ENCODE measurements at regions not wholly inside any gene's neighbourhood (a gene's known extent, or its start where the extent isn't known, plus 50 kb on each side); places are given as distances from the start of the nearest gene placed in this dataset.

GRCh38 chr2:65565681-65566080 lies 133.3 kb upstream of the SPRED2 start:
- Histone ChIP-seq H3K27me3 (ENCODE audit: insufficient read depth, low read length, poor library complexity) (no peaks in the 10 kb centered on the region), H3K4ac (ENCODE audit: low read depth, low read length) (no peak overlapping the region), H3K23ac (ENCODE audit: low read length) (no peak overlapping the region), H2BK120ac (ENCODE audit: low read depth, low read length) (no peak overlapping the region), H3K4me1 (ENCODE audit: control insufficient read depth, low read depth, low read length) (peaks cover 3% of the 10 kb centered on the region), H2BK5ac (ENCODE audit: low read length) (no peak overlapping the region), H4K8ac (ENCODE audit: low read depth, low read length) (no peak overlapping the region), H3K18ac (ENCODE audit: low read length) (no peak overlapping the region), H2BK15ac (replicated peaks; ENCODE audit: low read depth) (no peak overlapping the region), H3K56ac (ENCODE audit: low read length) (peak overlapping the region; percentile 57), H3K79me1 (ENCODE audit: low read length) (no peaks in the 10 kb centered on the region), H3K4me2 (ENCODE audit: low read length) (no peak overlapping the region), H3K4me3 (ENCODE audit: low read length) (no peak overlapping the region), H3K36me3 (ENCODE audit: control insufficient read depth, insufficient read depth, low read length) (no peaks in the 10 kb centered on the region), H3K79me2 (ENCODE audit: control insufficient read depth, insufficient read depth, low read length) (no peaks in the 10 kb centered on the region), H2AK5ac (ENCODE audit: low read length) (no peak overlapping the region), H4K5ac (ENCODE audit: low read length) (no peak overlapping the region), H3K9ac (ENCODE audit: low read length) (no peak overlapping the region), H3K27ac (ENCODE audit: low read depth, low read length) (no peak overlapping the region)
- WGBS (ENCODE audit: extremely low coverage, insufficient coverage, low lambda C conversion rate) = no CpG with 5 or more reads among the region's 8 CpGs
- DNase-seq = no peak

- Histone ChIP-seq H3K36me3 (ENCODE audit: control insufficient read depth, insufficient read depth, low read length) (no peaks in the 10 kb centered on the region), H3K18ac (ENCODE audit: low read length) (no peak overlapping the region)
- no peak for DNase-seq
Measured at GRCh38 chr2:65564299-65564698, 131.9 kb upstream of the SPRED2 start.

GRCh38 chr2:65562890-65563289 lies 130.5 kb upstream of the SPRED2 start:
- Histone ChIP-seq H3K9ac (ENCODE audit: low read length) (no peak overlapping the region), H2BK120ac (ENCODE audit: low read depth, low read length) (no peak overlapping the region), H3K4me2 (ENCODE audit: low read length) (no peak overlapping the region), H2BK15ac (replicated peaks; ENCODE audit: low read depth) (no peak overlapping the region), H2BK5ac (ENCODE audit: low read length) (no peak overlapping the region), H3K79me2 (ENCODE audit: control insufficient read depth, insufficient read depth, low read length) (no peaks in the 10 kb centered on the region), H3K4ac (ENCODE audit: low read depth, low read length) (no peak overlapping the region), H3K4me1 (ENCODE audit: control insufficient read depth, low read depth, low read length) (peaks cover 9% of the 10 kb centered on the region), H3K18ac (ENCODE audit: low read length) (no peak overlapping the region), H3K4me3 (ENCODE audit: low read length) (no peak overlapping the region), H3K27ac (ENCODE audit: low read depth, low read length) (no peak overlapping the region), H3K36me3 (ENCODE audit: control insufficient read depth, insufficient read depth, low read length) (no peaks in the 10 kb centered on the region), H4K5ac (ENCODE audit: low read length) (no peak overlapping the region), H3K27me3 (ENCODE audit: insufficient read depth, low read length, poor library complexity) (no peaks in the 10 kb centered on the region), H3K23ac (ENCODE audit: low read length) (no peak overlapping the region), H2AK5ac (ENCODE audit: low read length) (no peak overlapping the region), H3K79me1 (ENCODE audit: low read length) (no peaks in the 10 kb centered on the region), H4K8ac (ENCODE audit: low read depth, low read length) (no peak overlapping the region), H3K56ac (ENCODE audit: low read length) (no peak overlapping the region)
- WGBS (ENCODE audit: extremely low coverage, insufficient coverage, low lambda C conversion rate) = no CpG with 5 or more reads among the region's 3 CpGs
- DNase-seq = no peak

More at GRCh38 chr2:65564299-65564698, 131.9 kb upstream of the SPRED2 start:
- no peak overlapping the region for H4K5ac ChIP-seq (ENCODE audit: low read length)
- H3K4me3 ChIP-seq (ENCODE audit: low read length) = no peak overlapping the region
- no peak overlapping the region for H3K56ac ChIP-seq (ENCODE audit: low read length)
- H2BK120ac ChIP-seq (ENCODE audit: low read depth, low read length) = no peak overlapping the region
- no peak overlapping the region for H3K9ac ChIP-seq (ENCODE audit: low read length)
- H3K79me1 ChIP-seq (ENCODE audit: low read length) = no peaks in the 10 kb centered on the region
- H3K79me2 ChIP-seq (ENCODE audit: control insufficient read depth, insufficient read depth, low read length) = no peaks in the 10 kb centered on the region
- H3K4me1 ChIP-seq (ENCODE audit: control insufficient read depth, low read depth, low read length) = peaks cover 4% of the 10 kb centered on the region
- H2AK5ac ChIP-seq (ENCODE audit: low read length) = no peak overlapping the region
- no peak overlapping the region for H2BK5ac ChIP-seq (ENCODE audit: low read length)
- no peak overlapping the region for H3K23ac ChIP-seq (ENCODE audit: low read length)
- H3K4me2 ChIP-seq (ENCODE audit: low read length) = no peak overlapping the region
- no peak overlapping the region for H4K8ac ChIP-seq (ENCODE audit: low read depth, low read length)
- no peak overlapping the region for H2BK15ac ChIP-seq (replicated peaks; ENCODE audit: low read depth)
- no peaks in the 10 kb centered on the region for H3K27me3 ChIP-seq (ENCODE audit: insufficient read depth, low read length, poor library complexity)
- no peak overlapping the region for H3K27ac ChIP-seq (ENCODE audit: low read depth, low read length)
- WGBS (ENCODE audit: extremely low coverage, insufficient coverage, low lambda C conversion rate) = no CpG with 5 or more reads among the region's 4 CpGs
- H3K4ac ChIP-seq (ENCODE audit: low read depth, low read length) = no peak overlapping the region

GRCh38 chr2:65558743-65559142 lies 126.3 kb upstream of the SPRED2 start:
- peak; percentile 61 for DNase-seq

GRCh38 chr2:65557616-65558573 lies 125.5 kb upstream of the SPRED2 start:
- Histone ChIP-seq H2BK15ac (replicated peaks; ENCODE audit: low read depth) (no peak overlapping the region), H3K23ac (ENCODE audit: low read length) (no peak overlapping the region), H3K4me2 (ENCODE audit: low read length) (no peak overlapping the region), H4K8ac (ENCODE audit: low read depth, low read length) (no peak overlapping the region), H3K4ac (ENCODE audit: low read depth, low read length) (no peak overlapping the region), H3K18ac (ENCODE audit: low read length) (no peak overlapping the region), H3K4me1 (ENCODE audit: control insufficient read depth, low read depth, low read length) (peaks cover 7% of the 10 kb centered on the region), H3K79me1 (ENCODE audit: low read length) (no peaks in the 10 kb centered on the region), H3K36me3 (ENCODE audit: control insufficient read depth, insufficient read depth, low read length) (no peaks in the 10 kb centered on the region), H2AK5ac (ENCODE audit: low read length) (no peak overlapping the region), H3K4me3 (ENCODE audit: low read length) (no peak overlapping the region), H2BK5ac (ENCODE audit: low read length) (no peak overlapping the region), H3K27me3 (ENCODE audit: insufficient read depth, low read length, poor library complexity) (no peaks in the 10 kb centered on the region), H2BK120ac (ENCODE audit: low read depth, low read length) (no peak overlapping the region), H3K79me2 (ENCODE audit: control insufficient read depth, insufficient read depth, low read length) (no peaks in the 10 kb centered on the region), H3K56ac (ENCODE audit: low read length) (no peak overlapping the region), H3K9ac (ENCODE audit: low read length) (no peak overlapping the region), H3K27ac (ENCODE audit: low read depth, low read length) (no peak overlapping the region), H4K5ac (ENCODE audit: low read length) (no peak overlapping the region)
- DNase-seq = no peak
- WGBS (ENCODE audit: extremely low coverage, insufficient coverage, low lambda C conversion rate) = no CpG with 5 or more reads among the region's 5 CpGs

More at GRCh38 chr2:65558743-65559142, 126.3 kb upstream of the SPRED2 start:
- H3K79me2 ChIP-seq (ENCODE audit: control insufficient read depth, insufficient read depth, low read length) = no peaks in the 10 kb centered on the region
- H3K56ac ChIP-seq (ENCODE audit: low read length) = no peak overlapping the region
- no peak overlapping the region for H3K4me2 ChIP-seq (ENCODE audit: low read length)
- no peak overlapping the region for H3K27ac ChIP-seq (ENCODE audit: low read depth, low read length)
- no peak overlapping the region for H3K18ac ChIP-seq (ENCODE audit: low read length)
- no peaks in the 10 kb centered on the region for H3K36me3 ChIP-seq (ENCODE audit: control insufficient read depth, insufficient read depth, low read length)
- no peak overlapping the region for H2BK5ac ChIP-seq (ENCODE audit: low read length)
- no peaks in the 10 kb centered on the region for H3K79me1 ChIP-seq (ENCODE audit: low read length)
- no peak overlapping the region for H4K5ac ChIP-seq (ENCODE audit: low read length)
- no peaks in the 10 kb centered on the region for H3K27me3 ChIP-seq (ENCODE audit: insufficient read depth, low read length, poor library complexity)
- H4K8ac ChIP-seq (ENCODE audit: low read depth, low read length) = no peak overlapping the region
- no peak overlapping the region for H2BK15ac ChIP-seq (replicated peaks; ENCODE audit: low read depth)
- no peak overlapping the region for H2AK5ac ChIP-seq (ENCODE audit: low read length)
- no peak overlapping the region for H2BK120ac ChIP-seq (ENCODE audit: low read depth, low read length)
- H3K9ac ChIP-seq (ENCODE audit: low read length) = no peak overlapping the region
- H3K23ac ChIP-seq (ENCODE audit: low read length) = no peak overlapping the region
- WGBS (ENCODE audit: extremely low coverage, insufficient coverage, low lambda C conversion rate) = no CpG with 5 or more reads among the region's 9 CpGs
- no peak overlapping the region for H3K4ac ChIP-seq (ENCODE audit: low read depth, low read length)
- peaks cover 7% of the 10 kb centered on the region for H3K4me1 ChIP-seq (ENCODE audit: control insufficient read depth, low read depth, low read length)
- no peak overlapping the region for H3K4me3 ChIP-seq (ENCODE audit: low read length)

Data from mesendoderm (in vitro differentiated cells).